H1 (cell line): ENCODE measurements at regions not wholly inside any gene's neighbourhood (a gene's known extent, or its start where the extent isn't known, plus 50 kb on each side); places are given as distances from the start of the nearest gene placed in this dataset.

Source experiments
- JUN ChIP-seq: IDR thresholded peaks from 2 replicates; pipeline ENCODE4 v1.6.1; 2011; ENCODE audit warnings: low read depth, mild to moderate bottlenecking, improper control_type of control experiment, low read length
- NANOG ChIP-seq: IDR thresholded peaks from 2 replicates; pipeline ENCODE4 v1.6.1; 2011; ENCODE audit warnings: low read length, low read depth, mild to moderate bottlenecking, inconsistent platforms; ENCODE audit not compliant: insufficient read depth, poor library complexity, severe bottlenecking
- NRF1 ChIP-seq: IDR thresholded peaks from 2 replicates; pipeline ENCODE4 v1.6.1; 2011; ENCODE audit warnings: mild to moderate bottlenecking, low read depth, low read length, improper control_type of control experiment
- POU5F1 ChIP-seq: IDR thresholded peaks from 2 replicates; pipeline ENCODE4 v1.6.1; 2011; ENCODE audit warnings: low read depth, mild to moderate bottlenecking, low read length, moderate library complexity
- TF ChIP-seq, protein P1 (sequence below): fragments of 300-600 bp; sonication (generic); IDR thresholded peaks from 2 replicates; pipeline ENCODE4 v1.7.1; 2012; ENCODE audit warnings: low read length, moderate library complexity, mild to moderate bottlenecking, inconsistent platforms; ENCODE audit not compliant: insufficient replicate concordance

DNA sequence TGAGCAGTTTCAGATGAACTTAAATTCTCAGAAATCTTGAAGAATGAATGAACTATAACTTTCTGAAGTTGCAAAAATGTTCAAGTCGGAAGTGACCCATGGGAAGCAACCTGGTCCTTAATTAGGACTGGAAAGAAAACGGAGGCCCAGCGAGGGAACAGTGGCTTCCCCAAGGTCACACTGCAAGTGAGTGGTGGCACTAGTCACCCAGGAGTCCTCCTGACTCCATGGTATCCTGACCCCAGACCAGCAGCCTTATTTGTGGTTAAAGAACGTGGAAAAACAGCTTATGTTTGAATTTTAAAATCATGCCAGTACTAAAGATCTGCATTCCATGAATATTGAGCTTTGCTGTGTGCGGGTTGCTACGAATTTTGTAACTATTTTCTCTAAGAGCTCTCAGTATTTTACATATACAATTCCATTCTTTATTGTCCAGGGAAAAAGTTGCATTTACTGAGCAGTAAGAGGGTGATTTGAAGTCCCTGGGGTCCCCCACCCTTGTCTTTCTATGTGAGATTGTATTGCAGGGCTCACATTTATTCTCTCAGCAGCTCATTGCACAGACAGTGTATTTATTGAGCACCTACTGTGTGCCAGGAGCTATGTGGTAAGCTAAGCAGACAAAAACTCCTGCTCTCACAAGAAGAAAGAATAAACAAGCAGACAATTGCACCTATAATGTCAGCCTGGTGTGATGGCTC lies 61.6 kb upstream of the ATP5PO start (continued):
- no peak for TF ChIP-seq NRF1
- TF ChIP-seq, protein P1, sequence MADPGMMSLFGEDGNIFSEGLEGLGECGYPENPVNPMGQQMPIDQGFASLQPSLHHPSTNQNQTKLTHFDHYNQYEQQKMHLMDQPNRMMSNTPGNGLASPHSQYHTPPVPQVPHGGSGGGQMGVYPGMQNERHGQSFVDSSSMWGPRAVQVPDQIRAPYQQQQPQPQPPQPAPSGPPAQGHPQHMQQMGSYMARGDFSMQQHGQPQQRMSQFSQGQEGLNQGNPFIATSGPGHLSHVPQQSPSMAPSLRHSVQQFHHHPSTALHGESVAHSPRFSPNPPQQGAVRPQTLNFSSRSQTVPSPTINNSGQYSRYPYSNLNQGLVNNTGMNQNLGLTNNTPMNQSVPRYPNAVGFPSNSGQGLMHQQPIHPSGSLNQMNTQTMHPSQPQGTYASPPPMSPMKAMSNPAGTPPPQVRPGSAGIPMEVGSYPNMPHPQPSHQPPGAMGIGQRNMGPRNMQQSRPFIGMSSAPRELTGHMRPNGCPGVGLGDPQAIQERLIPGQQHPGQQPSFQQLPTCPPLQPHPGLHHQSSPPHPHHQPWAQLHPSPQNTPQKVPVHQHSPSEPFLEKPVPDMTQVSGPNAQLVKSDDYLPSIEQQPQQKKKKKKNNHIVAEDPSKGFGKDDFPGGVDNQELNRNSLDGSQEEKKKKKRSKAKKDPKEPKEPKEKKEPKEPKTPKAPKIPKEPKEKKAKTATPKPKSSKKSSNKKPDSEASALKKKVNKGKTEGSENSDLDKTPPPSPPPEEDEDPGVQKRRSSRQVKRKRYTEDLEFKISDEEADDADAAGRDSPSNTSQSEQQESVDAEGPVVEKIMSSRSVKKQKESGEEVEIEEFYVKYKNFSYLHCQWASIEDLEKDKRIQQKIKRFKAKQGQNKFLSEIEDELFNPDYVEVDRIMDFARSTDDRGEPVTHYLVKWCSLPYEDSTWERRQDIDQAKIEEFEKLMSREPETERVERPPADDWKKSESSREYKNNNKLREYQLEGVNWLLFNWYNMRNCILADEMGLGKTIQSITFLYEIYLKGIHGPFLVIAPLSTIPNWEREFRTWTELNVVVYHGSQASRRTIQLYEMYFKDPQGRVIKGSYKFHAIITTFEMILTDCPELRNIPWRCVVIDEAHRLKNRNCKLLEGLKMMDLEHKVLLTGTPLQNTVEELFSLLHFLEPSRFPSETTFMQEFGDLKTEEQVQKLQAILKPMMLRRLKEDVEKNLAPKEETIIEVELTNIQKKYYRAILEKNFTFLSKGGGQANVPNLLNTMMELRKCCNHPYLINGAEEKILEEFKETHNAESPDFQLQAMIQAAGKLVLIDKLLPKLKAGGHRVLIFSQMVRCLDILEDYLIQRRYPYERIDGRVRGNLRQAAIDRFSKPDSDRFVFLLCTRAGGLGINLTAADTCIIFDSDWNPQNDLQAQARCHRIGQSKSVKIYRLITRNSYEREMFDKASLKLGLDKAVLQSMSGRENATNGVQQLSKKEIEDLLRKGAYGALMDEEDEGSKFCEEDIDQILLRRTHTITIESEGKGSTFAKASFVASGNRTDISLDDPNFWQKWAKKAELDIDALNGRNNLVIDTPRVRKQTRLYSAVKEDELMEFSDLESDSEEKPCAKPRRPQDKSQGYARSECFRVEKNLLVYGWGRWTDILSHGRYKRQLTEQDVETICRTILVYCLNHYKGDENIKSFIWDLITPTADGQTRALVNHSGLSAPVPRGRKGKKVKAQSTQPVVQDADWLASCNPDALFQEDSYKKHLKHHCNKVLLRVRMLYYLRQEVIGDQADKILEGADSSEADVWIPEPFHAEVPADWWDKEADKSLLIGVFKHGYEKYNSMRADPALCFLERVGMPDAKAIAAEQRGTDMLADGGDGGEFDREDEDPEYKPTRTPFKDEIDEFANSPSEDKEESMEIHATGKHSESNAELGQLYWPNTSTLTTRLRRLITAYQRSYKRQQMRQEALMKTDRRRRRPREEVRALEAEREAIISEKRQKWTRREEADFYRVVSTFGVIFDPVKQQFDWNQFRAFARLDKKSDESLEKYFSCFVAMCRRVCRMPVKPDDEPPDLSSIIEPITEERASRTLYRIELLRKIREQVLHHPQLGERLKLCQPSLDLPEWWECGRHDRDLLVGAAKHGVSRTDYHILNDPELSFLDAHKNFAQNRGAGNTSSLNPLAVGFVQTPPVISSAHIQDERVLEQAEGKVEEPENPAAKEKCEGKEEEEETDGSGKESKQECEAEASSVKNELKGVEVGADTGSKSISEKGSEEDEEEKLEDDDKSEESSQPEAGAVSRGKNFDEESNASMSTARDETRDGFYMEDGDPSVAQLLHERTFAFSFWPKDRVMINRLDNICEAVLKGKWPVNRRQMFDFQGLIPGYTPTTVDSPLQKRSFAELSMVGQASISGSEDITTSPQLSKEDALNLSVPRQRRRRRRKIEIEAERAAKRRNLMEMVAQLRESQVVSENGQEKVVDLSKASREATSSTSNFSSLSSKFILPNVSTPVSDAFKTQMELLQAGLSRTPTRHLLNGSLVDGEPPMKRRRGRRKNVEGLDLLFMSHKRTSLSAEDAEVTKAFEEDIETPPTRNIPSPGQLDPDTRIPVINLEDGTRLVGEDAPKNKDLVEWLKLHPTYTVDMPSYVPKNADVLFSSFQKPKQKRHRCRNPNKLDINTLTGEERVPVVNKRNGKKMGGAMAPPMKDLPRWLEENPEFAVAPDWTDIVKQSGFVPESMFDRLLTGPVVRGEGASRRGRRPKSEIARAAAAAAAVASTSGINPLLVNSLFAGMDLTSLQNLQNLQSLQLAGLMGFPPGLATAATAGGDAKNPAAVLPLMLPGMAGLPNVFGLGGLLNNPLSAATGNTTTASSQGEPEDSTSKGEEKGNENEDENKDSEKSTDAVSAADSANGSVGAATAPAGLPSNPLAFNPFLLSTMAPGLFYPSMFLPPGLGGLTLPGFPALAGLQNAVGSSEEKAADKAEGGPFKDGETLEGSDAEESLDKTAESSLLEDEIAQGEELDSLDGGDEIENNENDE, result no peak
- TF ChIP-seq POU5F1, result no peak
- no peak for TF ChIP-seq JUN
- TF ChIP-seq NANOG, result no peak
- TF ChIP-seq, all 59 proteins: peak for 0
